Endothelial cell of umbilical vein (primary cell): ENCODE measurements at regions not wholly inside any gene's neighbourhood (a gene's known extent, or its start where the extent isn't known, plus 50 kb on each side); places are given as distances from the start of the nearest gene placed in this dataset.

Experiments used
- BruUV-seq: library from RNA; stranded (reverse); fragments of 400-500 nt; replicated peaks from 2 replicates; lab custom pipeline; 2021; lab: Mats Ljungman, UMichigan
- CTCF ChIA-PET: fragments of 300-600, 350-600 bp; sonication (Branson Sonifier 250); formaldehyde crosslinking; loops from one replicate; lab custom pipeline; 2021; ENCODE audit warnings: antibody characterized with exemption, inconsistent platforms; lab: Charles Lee
- POLR2A ChIA-PET: fragments of 300-600, 350-600 bp; sonication (Branson Sonifier 250); formaldehyde crosslinking; loops from one replicate; lab custom pipeline; 2021; ENCODE audit warnings: antibody characterized with exemption, inconsistent platforms; lab: Charles Lee
- DNase-seq: peaks from one replicate; pipeline ENCODE4 v3.0.0-alpha.2; 2011; ENCODE audit warnings: low read depth, low spot score
- FAIRE-seq: peaks from 2 replicates; lab custom pipeline; 2011; peaks lifted over from hg19 to GRCh38; lab: Jason Lieb, UNC
- H2AFZ ChIP-seq: 2 replicates; pipeline ENCODE4 v1.6.0; 2012; ENCODE audit warnings: low read depth, low read length, control low read depth, inconsistent platforms
- H3K27ac ChIP-seq: 2 replicates; pipeline ENCODE4 v1.5.1; 2011; ENCODE audit warnings: low read depth, mild to moderate bottlenecking, control low read depth, low read length, moderate library complexity; ENCODE audit not compliant: insufficient read depth
- H3K27me3 ChIP-seq, 2 experiments: 2 replicates each; pipeline versions ENCODE4 v1.6.0 to v1.6.1; 2011; ENCODE audit warnings: low read length in 2 of 2, mixed read lengths in 1 of 2; ENCODE audit not compliant: control insufficient read depth in 2 of 2, insufficient read depth in 2 of 2
- H3K36me3 ChIP-seq, 2 experiments: 2 replicates in 1 of 2; 3 replicates in 1 of 2; pipeline ENCODE4 v1.5.1; 2011; ENCODE audit warnings: low read length in 2 of 2, mild to moderate bottlenecking in 1 of 2, moderate library complexity in 1 of 2; ENCODE audit not compliant: control insufficient read depth in 2 of 2, insufficient read depth in 2 of 2; ENCODE audit errors: extremely low read depth in 1 of 2
- H3K4me1 ChIP-seq: 3 replicates; pipeline ENCODE4 v1.5.1; 2011; ENCODE audit warnings: mild to moderate bottlenecking, low read length; ENCODE audit not compliant: control insufficient read depth, insufficient read depth; ENCODE audit errors: extremely low read depth
- H3K4me2 ChIP-seq: 2 replicates; pipeline ENCODE4 v1.6.1; 2011; ENCODE audit warnings: low read length, control low read depth, mixed read lengths; ENCODE audit not compliant: insufficient read depth
- H3K4me3 ChIP-seq, 3 experiments: fragments of 200-600 bp in 1 of 3; sonication (generic), shearing (Covaris generic) in 1 of 3; replicated peaks in 1 of 3; 2 replicates each; pipeline ENCODE4 v1.5.1; 2011 to 2016; ENCODE audit warnings: control low read depth in 3 of 3, low read length in 3 of 3, mild to moderate bottlenecking in 2 of 3, inconsistent platforms in 1 of 3, low read depth in 1 of 3, moderate library complexity in 1 of 3; ENCODE audit not compliant: insufficient read depth in 1 of 3
- H3K79me2 ChIP-seq: 2 replicates; pipeline ENCODE4 v1.6.0; 2012; ENCODE audit warnings: low read length, inconsistent platforms; ENCODE audit not compliant: control insufficient read depth, insufficient read depth
- H3K9ac ChIP-seq: replicated peaks from 2 replicates; pipeline ENCODE3; 2011; ENCODE audit warnings: low read length, control low read depth; ENCODE audit not compliant: insufficient read depth; ENCODE audit errors: extremely low read depth
- H3K9me1 ChIP-seq: replicated peaks from 3 replicates; pipeline ENCODE4 v1.6.0; 2011; ENCODE audit warnings: mild to moderate bottlenecking, low read length; ENCODE audit not compliant: control insufficient read depth, insufficient read depth; ENCODE audit errors: extremely low read depth
- H3K9me3 ChIP-seq: replicated peaks from 2 replicates; pipeline ENCODE4 v1.5.1; 2012; ENCODE audit warnings: low read length, inconsistent platforms; ENCODE audit not compliant: control insufficient read depth, insufficient read depth
- H4K20me1 ChIP-seq: replicated peaks from 2 replicates; pipeline ENCODE3; 2011; ENCODE audit warnings: mild to moderate bottlenecking, low read length; ENCODE audit not compliant: control insufficient read depth, insufficient read depth; ENCODE audit errors: extremely low read depth
- CTCF ChIP-seq, 2 donors: IDR thresholded peaks; 1 replicate in 1 of 2; 2 replicates in 1 of 2; pipeline ENCODE4 v1.5.1; 2011; ENCODE audit warnings: low read length in 2 of 2, mild to moderate bottlenecking in 2 of 2, moderate library complexity in 2 of 2, control low read depth in 1 of 2, inconsistent platforms in 1 of 2, low read depth in 1 of 2; ENCODE audit not compliant: insufficient read depth in 1 of 2; ENCODE audit errors: extremely low read depth in 1 of 2
- EZH2 ChIP-seq: IDR thresholded peaks from 2 replicates; pipeline ENCODE4 v1.6.1; 2012; ENCODE audit warnings: borderline replicate concordance, low read depth, mild to moderate bottlenecking, moderate library complexity, low read length, inconsistent platforms; ENCODE audit not compliant: severe bottlenecking
- FOS ChIP-seq: IDR thresholded peaks from 2 replicates; pipeline ENCODE4 v1.6.1; 2011; ENCODE audit warnings: mild to moderate bottlenecking, low read length, moderate library complexity, borderline replicate concordance; ENCODE audit not compliant: insufficient read depth
- GATA2 ChIP-seq: IDR thresholded peaks from 2 replicates; pipeline ENCODE4 v1.7.0; 2011; ENCODE audit warnings: low read depth, mild to moderate bottlenecking, moderate library complexity, mixed read lengths, low read length; ENCODE audit not compliant: insufficient read length, insufficient read depth
- JUN ChIP-seq: IDR thresholded peaks from 2 replicates; pipeline ENCODE4 v1.6.1; 2011; ENCODE audit warnings: borderline replicate concordance, low read depth; ENCODE audit not compliant: insufficient read length, insufficient read depth
- MAX ChIP-seq: IDR thresholded peaks from 2 replicates; pipeline ENCODE4 v1.6.1; 2011; ENCODE audit not compliant: insufficient read depth, insufficient read length
- MYC ChIP-seq: IDR thresholded peaks from one replicate; pipeline ENCODE4 v1.6.1; 2011; ENCODE audit warnings: mild to moderate bottlenecking, low read depth, low read length
- POLR2A ChIP-seq: IDR thresholded peaks from 2 replicates; pipeline ENCODE4 v1.6.1; 2012; ENCODE audit warnings: low read depth, mild to moderate bottlenecking, control low read depth, low read length
- POLR2AphosphoS5 ChIP-seq: IDR thresholded peaks from 2 replicates; pipeline ENCODE4 v1.6.1; 2012; ENCODE audit warnings: low read depth, mild to moderate bottlenecking, control low read depth, low read length, moderate library complexity; ENCODE audit not compliant: insufficient read depth
- dilution Hi-C: fragments of 300-500 bp; cut with MboI; formaldehyde crosslinking; loops from one replicate; pipeline ENCODE4 v1.15.0; 2019; ENCODE audit warnings: low sequenced_read_pairs; ENCODE audit not compliant: extremely low pct_ligation_motif_present
- intact Hi-C: fragments of 100-400 bp; cut with micrococcal nuclease; formaldehyde crosslinking; loops from one replicate; pipeline ENCODE4 v1.10.0; 2022

- Histone ChIP-seq H4K20me1 (no peaks in the 10 kb centered on the region), H3K4me2 (no peak overlapping the region), H3K79me2 (no peaks in the 10 kb centered on the region), H3K9me3 (no peaks in the 10 kb centered on the region), H3K27ac (no peak overlapping the region), H3K4me3 (no peak overlapping the region), H3K4me1 (no peaks in the 10 kb centered on the region), H3K9me1 (no peaks in the 10 kb centered on the region), H2AFZ (no peak overlapping the region), H3K9ac (no peak overlapping the region), H3K27me3 (no peaks in the 10 kb centered on the region), H3K36me3 (no peaks in the 10 kb centered on the region)
- TF ChIP-seq MYC (no peak), JUN (no peak), CTCF (IDR thresholded peaks at IDR 0.05; ENCODE audit: extremely low read depth in 1 of 2, insufficient read depth in 1 of 2, low read depth in 1 of 2, low read length in 2 of 2) (no peak)
- FAIRE-seq, result no peak
- no TSS peak for BruUV-seq
- ChIA-PET POLR2A (no interaction called here), CTCF (no interaction called here)
- intact Hi-C loops (no loop called here), dilution Hi-C loops (no loop called here)
- no peak for DNase-seq
Observed at GRCh38 chr5:19175776-19176570, 812.0 kb downstream of the CDH18 start.

- dilution Hi-C loops, result no loop called here
- ChIA-PET POLR2A (no interaction called here), CTCF (no interaction called here)
- no peak overlapping the region for H3K27ac ChIP-seq
- H3K36me3 ChIP-seq, result no peaks in the 10 kb centered on the region
- H4K20me1 ChIP-seq, result no peaks in the 10 kb centered on the region
- no peak overlapping the region for H3K9ac ChIP-seq
- H3K9me1 ChIP-seq, result no peaks in the 10 kb centered on the region
- no peak overlapping the region for H3K4me3 ChIP-seq
- H3K79me2 ChIP-seq, result no peaks in the 10 kb centered on the region
- H3K9me3 ChIP-seq, result peaks cover 2% of the 10 kb centered on the region
- no peak for TF ChIP-seq MYC
- TF ChIP-seq JUN, result no peak
- TF ChIP-seq CTCF (IDR thresholded peaks at IDR 0.05; ENCODE audit: extremely low read depth in 1 of 2, insufficient read depth in 1 of 2, low read depth in 1 of 2, low read length in 2 of 2), result no peak
- no peak for TF ChIP-seq GATA2
- no peak for TF ChIP-seq POLR2AphosphoS5
- TF ChIP-seq POLR2A, result no peak
- TF ChIP-seq EZH2, result no peak
- TF ChIP-seq MAX, result no peak
- no peak for TF ChIP-seq FOS
- no peaks in the 10 kb centered on the region for H3K4me1 ChIP-seq
- intact Hi-C loops, result no loop called here
- DNase-seq (no peak), FAIRE-seq (no peak)
- no peaks in the 10 kb centered on the region for H3K27me3 ChIP-seq
- BruUV-seq, result no TSS peak
- no peak overlapping the region for H3K4me2 ChIP-seq
- H2AFZ ChIP-seq, result no peak overlapping the region
Observed at GRCh38 chr5:19179571-19179970, 808.4 kb downstream of the CDH18 start.
